Renal cortex interstitium (tissue), 11 donors: ENCODE measurements at regions not wholly inside any gene's neighbourhood (a gene's known extent, or its start where the extent isn't known, plus 50 kb on each side); places are given as distances from the start of the nearest gene placed in this dataset.

Experiments
- DNase-seq, 11 donors: peaks; one replicate each; pipeline ENCODE4 v3.0.0-alpha.2; 2013; ENCODE audit warnings: low read depth in 9 of 11, low spot score in 4 of 11; ENCODE audit errors: extremely low read depth in 1 of 11

DNA sequence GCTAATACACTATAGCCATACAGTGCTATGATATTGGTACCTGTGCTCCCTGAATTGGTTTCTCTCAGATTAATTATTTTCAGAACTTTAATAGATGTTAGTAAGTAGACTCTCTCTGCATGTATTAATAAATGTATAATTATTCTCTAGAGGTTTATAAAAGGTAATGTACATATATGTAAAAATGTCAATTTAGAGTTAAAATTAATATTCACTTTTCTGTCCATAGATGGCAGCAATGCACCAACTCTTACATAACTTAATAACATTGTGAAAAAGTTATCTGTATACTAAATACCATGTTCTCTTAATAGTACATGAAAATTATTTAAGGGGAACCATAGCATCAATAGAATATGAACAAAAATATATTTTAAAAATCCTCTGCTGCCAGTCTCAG lies 515.0 kb upstream of the KLHL1 start:
- peak in 2 of 11 donors; percentile 4 to 21 for DNase-seq

DNA sequence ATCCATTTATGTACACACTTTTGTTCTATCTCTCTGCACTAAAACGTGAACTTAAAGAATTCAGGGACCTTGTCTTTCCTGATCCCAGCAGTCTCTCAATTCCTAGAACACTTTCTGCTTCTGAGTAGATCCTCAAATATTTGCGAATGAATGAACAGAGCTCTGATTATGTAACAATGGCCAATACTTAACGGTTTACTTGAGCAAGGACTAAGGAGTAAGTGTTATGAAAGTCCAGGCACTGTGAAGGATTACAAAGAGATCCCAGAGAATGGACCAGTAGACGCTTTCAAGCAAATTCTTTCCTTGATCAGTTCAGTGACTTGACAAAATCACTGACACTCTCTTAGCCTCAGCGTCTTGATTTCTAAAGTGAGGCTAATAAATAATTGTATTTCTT lies 514.5 kb upstream of the KLHL1 start:
- no peak for DNase-seq

DNA sequence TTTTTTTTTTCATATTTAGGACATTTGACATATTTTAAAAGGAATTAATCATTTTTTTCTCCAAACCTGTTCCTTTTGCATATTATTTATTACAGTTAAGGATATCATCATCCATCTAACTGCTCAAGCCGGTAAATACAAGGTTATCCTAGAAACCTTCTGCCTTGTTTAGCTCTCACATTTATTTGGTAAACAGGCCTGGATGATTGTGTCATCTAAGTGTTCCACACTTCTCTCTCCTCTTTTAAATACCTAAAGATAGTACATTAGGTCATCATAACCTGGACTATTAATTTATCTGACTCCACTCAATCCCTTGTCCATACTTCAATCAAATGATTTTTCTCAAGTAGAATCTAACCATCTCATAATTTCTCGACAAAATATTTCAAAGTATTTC lies 511.7 kb upstream of the KLHL1 start:
- no peak for DNase-seq

DNA sequence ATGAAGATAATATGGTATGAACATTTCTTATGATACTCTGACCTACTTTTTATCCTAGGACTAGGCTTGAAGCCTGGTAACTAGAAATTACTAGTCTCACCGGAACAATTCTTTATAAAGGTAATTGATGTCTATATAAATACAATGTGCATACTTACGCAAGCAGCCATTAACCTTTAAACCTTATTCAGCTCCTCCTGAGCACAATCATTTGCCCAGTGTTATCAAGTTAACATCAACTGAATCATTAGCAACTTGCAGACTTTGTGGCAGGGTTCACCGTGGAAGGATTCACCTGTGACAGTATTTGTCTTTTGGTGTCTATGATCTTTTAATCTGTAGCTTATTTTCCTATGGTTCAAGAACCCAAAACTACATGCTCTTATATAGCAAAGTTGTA lies 508.6 kb upstream of the KLHL1 start:
- DNase-seq, result no peak

DNA sequence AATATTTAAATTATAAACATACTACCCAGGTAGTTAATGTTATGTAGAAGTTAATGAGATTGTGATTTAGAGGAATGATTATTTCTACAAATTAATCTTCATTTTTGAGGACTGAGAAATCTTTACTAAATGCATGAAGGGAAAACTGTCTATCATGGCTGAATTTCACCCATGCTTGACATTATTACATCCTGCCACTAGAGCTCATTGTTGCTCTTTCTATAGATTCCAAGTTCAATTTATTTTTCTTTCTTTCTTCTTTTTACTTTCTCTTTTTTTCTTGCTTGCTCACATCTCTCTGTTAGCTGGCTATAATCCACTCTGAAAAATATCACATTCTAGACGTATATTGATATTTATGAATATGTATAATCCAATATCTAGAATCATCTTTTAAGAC lies 505.0 kb upstream of the KLHL1 start:
- no peak for DNase-seq

DNA sequence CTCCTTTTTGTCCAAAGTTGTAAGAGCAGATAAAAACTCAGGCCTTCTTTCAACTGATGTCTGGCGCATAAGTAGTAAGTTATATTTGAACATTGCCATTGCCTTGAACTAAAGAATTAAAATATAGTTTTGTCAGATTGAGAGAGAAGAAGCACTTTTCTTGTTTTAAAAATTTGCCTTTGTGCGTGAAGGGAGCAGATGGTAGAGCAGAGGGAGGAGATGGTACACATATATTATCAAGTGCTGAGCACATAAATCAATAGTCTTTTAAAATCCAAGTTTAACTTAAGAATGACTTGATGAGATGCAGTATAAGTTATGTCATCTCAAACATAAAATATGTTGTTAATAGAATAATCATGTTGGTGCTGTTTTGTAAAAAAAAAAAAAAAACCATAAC lies 504.6 kb upstream of the KLHL1 start:
- no peak for DNase-seq

DNA sequence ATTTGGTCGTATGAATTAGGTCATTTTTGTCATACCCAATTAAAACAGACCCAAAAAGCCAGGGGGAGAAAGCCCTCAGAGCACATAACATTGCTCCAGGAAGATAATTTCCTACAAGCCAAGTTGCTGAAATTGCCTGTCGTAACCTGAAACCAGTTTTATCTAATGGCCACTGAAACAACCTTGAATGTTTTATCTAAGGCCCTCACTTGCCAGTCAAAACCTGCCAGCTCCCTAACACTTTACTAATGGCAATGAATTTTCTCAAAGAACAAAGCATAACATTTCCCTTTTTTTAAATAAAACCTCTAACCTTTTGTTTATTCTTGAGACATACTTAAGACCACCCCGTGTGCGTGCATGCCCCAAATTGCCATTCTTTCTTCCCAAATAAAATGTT lies 496.2 kb upstream of the KLHL1 start:
- no peak for DNase-seq

DNA sequence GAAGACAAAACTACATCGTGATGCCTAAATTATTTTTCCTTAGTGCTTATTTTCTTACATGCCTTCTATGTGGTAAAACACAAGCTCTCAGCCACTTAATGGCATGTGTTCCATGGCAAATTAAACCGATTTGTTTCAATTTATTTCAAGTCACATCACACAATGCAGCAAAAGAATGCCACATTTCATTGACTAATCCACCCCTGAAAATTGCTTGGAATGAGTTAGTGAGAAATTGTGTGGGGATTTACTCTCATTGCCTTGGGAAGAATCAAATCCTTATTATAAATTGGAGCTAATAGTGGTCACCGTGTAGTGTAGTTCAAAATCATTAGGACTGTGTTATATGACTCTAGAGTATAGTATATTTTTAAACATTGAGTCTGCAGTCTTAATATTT lies 485.5 kb upstream of the KLHL1 start:
- DNase-seq, result no peak

DNA sequence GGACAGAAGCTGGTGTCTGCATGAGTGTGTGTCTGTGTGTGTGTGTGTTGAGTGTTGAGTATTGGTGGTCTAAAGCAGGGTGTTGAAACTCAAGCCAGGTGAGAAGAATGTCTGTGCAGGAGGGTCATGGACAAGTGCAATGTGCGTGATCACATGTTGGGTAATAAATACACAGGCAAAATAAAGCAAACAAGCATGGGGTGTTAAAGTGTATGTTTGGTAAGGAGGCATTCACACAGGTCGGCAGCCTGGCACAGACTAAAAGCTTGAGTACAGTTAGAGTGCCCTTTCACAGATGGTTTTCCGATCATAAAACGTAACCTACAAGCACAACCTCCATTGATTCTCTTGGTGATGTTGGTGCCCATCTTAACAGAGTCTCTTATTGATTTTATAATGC lies 476.9 kb upstream of the KLHL1 start:
- DNase-seq, result no peak

DNA sequence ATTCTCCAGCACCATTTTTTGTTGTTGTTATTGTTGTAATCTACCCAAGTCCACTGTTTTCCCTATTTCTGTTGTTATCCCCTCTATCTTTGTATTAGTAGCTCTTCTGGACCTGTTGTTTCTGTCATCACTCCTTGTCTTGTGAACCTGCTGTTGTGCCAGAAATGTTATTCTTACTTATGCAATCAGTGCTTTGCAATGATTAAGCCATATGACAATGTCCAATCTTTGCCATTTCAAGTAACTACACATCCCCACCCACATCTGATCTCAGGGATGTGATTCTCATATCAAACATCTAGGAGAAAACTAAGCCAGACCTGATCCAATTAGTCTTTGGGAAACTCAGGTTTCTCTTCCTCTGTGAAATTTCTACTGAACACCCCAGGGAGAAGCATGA lies 472.6 kb upstream of the KLHL1 start:
- DNase-seq, result no peak

DNA sequence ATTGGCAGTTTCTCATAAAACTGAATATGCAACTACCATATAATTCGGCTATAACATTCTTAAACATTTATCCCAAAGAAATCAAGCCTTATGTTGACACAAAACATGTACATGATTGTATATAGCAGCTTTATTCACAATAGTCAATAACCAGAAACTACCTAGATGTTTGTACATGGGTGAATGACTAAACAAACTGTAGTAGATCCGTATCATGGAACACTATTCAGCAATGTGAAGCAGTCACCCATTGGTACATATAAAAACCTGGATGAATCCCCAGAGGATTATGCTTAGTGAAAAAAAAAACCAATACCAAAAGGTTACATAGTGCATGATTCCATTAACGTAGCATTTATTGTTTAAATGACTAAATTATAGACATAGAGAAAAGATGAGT lies 471.7 kb upstream of the KLHL1 start:
- no peak for DNase-seq

DNA sequence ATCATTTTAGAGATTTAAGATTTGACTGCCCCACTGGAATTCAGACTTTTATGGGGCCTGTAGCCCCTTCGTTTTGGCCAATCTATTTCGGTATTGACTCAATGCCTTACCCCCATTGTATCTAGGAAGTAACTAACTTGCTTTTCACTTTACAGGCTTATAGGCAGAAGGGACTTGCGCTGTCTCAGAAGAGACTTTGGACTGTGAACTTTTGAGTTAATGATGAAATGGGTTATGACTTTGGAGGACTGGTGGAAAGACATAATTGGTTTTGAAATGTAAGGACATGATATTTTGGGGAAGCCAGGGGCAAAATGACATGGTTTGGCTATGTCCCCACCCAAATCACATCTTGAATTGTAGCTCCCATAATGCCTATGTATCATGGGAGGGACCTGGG lies 463.0 kb upstream of the KLHL1 start:
- no peak for DNase-seq

DNA sequence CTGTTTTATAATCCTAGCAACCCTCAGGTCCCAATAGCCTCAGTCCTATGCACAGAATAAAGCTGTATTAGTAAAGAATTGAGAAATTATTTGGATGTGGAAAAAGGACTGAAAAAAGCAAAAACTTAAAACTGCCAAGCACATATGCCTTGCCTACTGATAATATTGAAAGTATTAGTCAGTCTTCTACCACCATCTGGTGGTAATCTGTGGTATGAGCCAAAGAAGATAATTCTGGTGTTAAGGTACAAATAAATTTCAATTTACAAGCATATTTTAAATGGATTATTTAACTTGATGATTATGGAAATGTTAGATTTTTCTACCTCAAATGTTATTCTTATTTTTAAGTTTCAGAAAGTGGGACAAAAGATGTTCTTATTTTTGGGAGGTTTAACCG lies 460.3 kb upstream of the KLHL1 start:
- peak in 10 of 11 donors; percentile 10 to 39 (median 22) for DNase-seq

DNA sequence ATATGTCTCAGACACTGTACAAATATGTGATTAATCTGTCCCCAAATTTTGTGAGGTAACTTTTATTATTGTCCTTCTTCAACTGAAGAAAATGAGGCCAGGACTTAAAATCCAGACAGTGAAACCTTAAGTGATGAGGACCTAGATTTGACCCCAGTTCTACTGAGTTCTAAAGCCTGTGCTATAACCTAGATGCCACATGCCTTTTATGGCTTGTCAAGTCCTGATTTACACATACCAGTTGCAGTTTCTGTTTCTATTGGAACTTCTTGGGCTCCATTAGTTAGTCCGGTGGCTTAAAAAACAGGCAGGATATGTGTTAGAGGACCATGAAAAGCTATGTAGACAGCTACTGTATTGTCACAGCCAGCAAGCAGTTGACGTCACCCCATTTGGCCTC lies 436.5 kb upstream of the KLHL1 start:
- DNase-seq, result no peak

DNA sequence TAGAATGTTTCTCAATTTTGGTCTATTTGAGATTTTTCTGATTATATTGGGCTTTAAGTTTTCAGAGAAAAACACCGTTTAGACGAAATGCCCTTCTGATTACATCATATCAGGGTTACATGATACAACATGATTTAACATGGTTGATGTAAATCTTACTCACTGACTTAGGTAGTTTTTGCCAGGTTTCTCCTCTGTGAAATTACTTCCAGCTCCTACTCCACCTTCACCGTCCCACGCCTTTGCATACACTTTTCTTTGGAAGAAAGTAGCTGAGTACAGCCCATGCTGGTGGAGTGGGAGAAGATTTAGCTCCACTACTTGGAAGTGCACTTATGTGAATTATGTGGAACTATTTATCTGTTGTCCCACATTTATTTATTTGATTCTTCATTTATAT lies 433.2 kb upstream of the KLHL1 start:
- no peak for DNase-seq

DNA sequence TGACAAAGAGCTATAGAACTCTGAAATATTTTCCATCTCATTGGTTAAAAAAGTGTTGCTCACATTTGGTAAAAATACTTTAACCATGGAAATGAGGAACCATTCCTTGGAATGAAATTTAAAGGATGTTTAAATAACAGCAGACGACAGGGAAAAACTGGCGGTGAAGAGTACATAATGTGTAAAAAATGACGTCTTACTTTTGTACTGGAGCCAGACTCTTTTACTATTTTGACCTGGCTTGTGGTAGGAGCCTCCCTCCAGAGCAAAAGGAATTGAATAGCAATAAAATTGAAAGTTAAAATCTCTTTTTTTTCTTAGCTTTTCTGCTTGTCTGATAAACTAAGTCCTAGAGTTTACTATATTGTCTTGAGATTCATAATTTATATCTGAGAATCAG lies 426.2 kb upstream of the KLHL1 start:
- no peak for DNase-seq

DNA sequence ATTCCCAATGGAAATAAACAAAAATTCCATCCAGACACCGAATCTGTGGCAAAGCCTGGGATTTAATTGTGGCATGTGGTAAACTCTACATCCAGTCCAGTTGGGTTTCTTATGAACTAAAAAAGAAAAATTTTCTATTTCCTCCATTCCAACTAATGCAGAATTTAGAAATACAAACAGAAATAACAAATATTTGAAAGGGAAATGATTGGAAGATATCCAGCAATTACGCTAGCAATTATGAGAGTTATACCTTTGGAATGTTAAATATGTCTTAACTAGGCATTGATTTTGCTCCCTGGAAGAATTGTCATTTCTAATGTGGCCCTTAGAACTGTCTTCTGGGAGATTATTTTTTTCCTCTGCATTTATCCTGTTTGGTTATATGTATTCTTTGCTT lies 421.4 kb upstream of the KLHL1 start:
- DNase-seq, result no peak

DNA sequence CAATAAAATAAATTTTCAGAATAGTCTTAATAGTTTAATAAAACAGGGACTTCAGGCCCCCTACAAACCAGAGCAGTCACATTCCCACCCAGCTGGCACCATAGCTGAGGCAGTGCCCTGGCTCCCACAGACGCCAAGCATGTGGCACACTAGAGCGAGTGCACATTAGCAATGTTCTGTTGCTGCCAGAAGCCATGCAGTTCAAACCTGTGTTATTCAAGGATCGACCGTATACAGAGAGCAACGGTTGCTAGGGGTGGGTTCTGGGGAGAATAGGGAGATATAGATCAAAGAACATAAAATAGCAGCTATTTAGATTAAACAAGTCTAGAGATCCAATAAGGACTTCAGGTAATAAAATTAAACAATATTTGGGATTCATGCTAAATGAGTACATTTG lies 419.3 kb upstream of the KLHL1 start:
- no peak for DNase-seq

DNA sequence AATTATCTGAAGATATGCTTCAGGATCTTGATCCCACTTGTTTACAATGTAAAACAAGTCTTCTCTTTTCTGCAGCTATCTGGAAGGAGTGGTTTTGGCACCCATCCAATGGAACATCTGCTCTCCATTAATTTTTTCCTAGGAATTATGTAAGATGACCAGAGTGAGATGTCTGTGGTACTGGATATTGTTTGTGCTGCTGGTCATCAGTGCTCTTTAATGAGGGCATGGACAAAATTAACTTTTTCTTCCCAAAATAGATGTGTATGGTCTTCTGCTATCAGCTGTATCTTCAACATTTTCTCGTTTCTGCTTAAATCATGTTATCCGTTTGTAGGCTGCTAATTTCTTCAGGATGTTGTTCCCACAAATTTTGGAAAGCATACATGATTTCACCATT lies 415.4 kb upstream of the KLHL1 start:
- DNase-seq, result peak in 3 of 11 donors; percentile 1 to 3 (median 2)

DNA sequence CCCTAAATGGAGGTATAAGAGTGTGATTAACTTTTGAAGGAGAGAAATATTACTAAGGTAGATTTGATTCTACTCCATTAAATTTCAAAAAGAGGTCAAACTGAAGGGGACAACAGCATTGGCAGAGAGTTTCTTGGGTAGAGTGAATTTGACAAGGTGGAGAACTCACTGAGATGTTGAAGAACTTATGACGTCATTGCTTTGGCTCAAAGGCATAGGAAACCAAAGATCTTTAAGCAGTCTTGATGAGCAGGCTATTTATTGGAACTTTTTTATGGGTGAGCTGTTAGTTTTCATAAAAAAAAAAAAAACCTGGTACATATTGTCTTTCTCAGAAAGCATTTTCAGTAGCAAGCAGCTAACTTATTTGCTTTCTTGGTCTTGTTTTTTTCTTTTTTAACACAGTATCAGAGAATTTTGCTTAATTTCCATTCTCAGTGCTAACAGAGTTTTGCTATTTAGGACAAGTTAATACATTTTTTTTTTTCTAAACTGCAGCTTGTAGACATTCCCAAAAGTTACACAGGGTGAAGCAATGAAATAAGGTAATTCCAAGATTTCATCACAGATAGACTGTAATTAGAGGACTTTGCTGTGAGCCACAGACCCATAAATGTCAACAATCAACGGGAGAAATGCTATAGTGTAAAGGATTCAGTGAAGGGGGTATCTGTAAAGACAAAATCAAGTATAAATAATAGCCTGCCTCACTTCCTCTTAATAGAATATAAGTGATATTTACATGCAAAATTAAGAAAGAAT lies 412.2 kb upstream of the KLHL1 start:
- DNase-seq, result no peak

DNA sequence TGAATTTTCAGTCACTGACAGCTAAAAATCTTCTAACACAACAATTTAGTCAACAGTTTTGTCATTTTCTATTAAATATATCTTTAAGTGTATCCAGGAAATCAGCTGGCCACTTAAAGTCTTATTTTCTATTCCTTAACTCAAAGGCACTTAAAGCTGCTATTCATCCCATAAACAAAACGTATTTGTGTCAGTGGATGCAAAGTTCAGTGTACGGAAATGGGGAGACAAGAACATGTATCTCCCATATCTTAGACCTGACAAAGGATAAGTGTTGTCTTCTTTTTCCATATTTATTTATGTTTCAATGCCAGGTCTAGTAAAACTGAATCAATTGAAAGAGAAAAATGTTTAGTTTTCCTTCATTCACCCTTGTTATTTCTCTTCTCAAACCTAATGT lies 409.8 kb upstream of the KLHL1 start:
- DNase-seq, result no peak

DNA sequence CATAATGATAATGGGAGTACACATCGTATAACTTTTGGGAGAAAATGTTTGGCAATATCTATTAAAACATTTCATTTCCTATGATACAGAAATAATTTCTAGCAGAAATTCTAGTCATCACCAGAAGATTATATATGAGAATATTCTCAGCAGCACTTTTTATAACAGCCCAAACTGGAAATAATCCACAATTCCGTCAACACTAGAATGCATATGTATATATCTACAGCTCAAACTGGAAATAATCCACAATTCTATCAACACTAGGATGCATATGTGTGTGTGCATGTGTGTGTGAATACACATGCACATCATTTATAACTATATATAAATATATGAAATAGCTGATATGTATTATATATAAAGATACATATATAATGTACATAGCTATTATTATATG lies 408.0 kb upstream of the KLHL1 start:
- no peak for DNase-seq
